HG03066 (cell line): ENCODE measurements at regions not wholly inside any gene's neighbourhood (a gene's known extent, or its start where the extent isn't known, plus 50 kb on each side); places are given as distances from the start of the nearest gene placed in this dataset.
"Not testable (repeated sequence)": the region's sequence is repeated elsewhere in the genome, so short reads cannot be mapped to it uniquely, and the experiment has no call there.

Experiments
- ATAC-seq: cut with Tn5 transposase; IDR thresholded peaks from one replicate; pipeline ENCODE4 v1.9.1; 2021; ENCODE audit warnings: low read depth; ENCODE audit not compliant: unreplicated experiment

- no peak for ATAC-seq
Observed at GRCh38 chrX:114272096-114272686, 311.7 kb upstream of the HTR2C start.

GRCh38 chrX:114270371-114270770 is 313.5 kb upstream of the HTR2C start:
- ATAC-seq, result not testable (repeated sequence)

DNA sequence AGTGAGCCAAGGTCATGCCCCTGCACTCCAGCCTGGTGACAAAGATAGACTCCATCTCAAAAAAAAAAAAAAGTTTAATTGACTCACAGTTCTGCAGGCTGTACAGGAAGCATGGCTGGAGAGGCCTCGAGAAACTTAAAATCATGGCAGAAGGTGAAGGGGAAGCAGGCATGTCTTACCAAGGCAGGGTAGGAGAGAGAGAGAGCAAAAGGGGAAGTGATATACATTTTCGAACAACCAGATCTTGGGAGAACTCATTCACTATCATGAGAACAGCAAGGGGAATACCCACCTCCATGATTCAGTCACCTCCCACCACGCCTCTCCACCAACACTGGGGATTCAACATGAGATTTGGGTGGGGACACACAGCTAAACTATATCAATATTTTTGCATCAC is 315.2 kb upstream of the HTR2C start:
- no peak for ATAC-seq

DNA sequence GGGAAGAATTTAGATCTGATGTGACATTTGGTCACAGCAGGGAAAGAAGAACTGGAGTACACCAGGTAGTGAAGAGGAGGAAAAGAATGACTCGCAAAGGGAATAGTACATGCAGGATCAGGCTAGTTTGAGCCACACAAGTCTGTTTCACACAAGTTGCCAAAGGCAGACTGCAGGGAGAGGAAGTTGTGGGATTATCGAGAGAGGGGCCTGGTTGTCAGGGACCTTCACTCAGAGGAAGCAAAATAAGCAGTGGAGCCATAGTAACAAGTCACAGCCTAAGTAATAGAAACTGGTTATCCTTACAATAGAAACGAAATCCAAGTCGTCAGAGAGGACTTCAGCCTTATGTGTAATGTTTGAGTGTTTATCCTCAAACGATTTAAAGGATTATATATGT is 316.7 kb upstream of the HTR2C start:
- ATAC-seq, result no peak

DNA sequence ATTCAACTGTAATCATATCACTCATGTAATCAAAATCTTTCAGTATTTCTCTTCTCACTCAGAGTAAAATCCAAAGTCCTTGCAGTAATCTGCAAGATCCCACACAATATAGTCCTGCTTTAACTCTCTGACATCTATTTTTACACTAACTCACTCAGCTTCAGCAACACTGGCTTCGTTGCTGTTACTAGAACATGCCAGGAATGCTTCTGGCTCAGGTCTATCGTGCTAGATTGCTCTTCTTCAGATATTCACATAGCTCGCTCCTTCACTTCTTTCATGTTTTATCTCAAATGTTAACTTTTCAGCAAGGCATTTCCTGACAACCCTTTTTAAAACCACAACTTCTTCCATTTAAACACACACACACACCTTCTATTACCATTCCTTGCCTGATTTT is 331.7 kb upstream of the HTR2C start:
- ATAC-seq, result no peak

- ATAC-seq, result no peak
Observed at GRCh38 chrX:114251575-114251974, 332.3 kb upstream of the HTR2C start.

DNA sequence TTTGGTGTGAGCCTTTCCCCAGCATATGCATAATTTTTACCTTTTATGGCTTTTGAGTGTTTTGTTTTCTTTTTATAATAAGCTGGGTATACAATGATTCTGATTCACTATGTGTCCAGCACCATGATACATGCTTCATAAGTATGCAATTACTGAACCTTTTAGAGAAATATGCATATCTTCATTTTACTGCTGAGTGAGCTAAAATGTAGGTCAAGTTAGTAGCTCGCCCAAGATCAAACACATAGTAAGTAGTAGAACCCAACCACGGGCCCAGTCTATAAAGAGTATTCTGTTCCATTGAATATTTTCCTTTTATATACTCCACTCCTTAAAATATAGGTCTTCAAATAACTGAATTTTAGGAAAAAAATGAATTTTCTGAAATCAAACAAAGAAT is 362.4 kb upstream of the HTR2C start:
- no peak for ATAC-seq

DNA sequence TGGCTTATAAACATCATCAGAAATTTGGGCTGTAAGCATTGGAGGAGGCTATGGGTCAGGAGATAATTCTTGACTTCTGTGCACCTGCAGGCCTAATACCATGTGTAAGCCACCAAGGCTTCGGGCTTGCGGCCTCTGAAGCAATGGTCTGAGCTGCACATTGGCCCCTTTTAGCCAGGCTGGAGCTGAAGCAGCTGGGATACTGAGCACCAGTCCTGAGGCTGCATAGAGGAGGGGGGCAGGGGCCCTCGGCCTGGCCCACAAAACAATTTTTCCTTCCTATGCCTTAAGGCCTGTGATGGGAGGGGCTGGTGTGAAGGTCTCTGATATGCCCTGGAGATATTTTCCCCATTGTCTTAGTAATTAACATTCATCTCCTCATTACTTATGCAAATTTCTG is 373.0 kb upstream of the HTR2C start:
- ATAC-seq, result no peak

GRCh38 chrX:114201622-114202021 is 382.3 kb upstream of the HTR2C start:
- ATAC-seq, result no peak

- ATAC-seq, result no peak
Observed at GRCh38 chrX:114181195-114181594, 402.7 kb upstream of the HTR2C start.

DNA sequence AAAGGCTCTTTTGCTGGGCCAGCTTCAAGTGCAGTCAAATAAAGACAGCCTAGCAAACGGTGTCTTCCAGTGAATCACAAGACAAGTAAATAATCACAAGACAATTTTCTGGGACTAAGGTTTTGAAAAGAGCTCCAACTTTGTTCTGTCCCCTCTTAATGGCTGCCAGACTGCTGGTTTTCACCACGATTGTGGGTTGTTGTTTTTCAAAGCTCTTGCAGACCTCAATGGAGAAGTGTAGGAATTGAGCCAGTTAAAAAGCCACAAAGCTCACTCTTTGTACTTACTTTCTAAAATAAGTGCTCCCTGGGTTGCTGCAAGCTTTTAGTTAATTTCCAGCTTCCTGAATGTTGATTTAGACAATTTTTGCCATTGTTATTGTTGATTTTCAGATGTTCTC is 405.8 kb upstream of the HTR2C start:
- no peak for ATAC-seq

GRCh38 chrX:114167276-114167675 is 416.6 kb upstream of the HTR2C start:
- ATAC-seq, result not testable (repeated sequence)

DNA sequence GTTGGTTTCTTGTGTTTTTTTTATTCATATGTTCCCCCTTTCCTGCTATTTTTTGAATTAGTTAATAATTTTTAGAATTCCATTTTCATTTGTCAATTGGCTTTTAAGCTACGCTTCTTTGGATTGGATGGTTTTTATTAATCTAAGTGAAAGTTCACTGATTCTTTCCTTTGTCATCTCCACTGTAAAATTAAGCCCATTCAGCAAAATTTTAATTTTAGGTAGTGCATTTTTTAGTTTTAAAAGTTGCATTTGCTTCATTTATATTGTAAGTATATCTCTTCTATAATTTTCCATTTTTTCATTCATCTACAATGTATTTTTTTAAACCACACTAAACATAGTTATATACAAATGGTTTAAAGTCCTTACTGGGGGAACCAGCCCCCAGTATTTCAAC is 417.3 kb upstream of the HTR2C start:
- no peak for ATAC-seq

GRCh38 chrX:114165537-114165936 is 418.3 kb upstream of the HTR2C start:
- no peak for ATAC-seq

DNA sequence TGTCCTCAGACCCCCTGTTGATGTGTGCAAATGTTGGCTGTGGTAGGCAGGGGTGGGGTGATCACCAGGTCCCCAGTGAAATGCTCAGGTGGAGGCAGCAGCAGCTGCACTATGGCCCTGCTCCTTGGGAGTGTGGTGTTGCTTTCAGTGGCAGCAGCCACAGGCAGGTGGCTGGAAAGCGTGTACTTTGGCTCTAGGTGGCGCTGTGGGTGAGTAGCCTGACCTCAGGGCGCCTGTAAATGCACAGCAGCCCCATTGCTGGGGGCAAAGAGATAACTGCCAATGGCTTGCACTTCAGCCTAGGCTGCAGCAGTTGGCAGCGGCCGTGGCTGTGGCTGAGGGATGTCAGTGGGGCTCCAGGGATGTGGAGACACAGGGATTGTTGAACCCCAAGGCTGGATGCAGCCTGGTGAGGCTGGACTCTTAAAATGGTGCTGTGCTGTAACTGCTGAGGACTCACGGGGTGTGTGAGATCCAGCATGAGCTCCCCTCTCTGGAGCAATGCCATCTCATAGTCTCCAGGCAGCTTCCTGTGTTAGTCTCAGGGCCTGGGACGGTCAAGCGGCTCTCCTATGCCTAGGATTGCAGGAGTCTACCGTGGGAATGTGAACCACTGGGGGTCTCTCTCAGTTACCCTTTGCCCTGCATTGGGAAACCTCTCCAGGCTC is 421.7 kb upstream of the HTR2C start:
- no peak for ATAC-seq

DNA sequence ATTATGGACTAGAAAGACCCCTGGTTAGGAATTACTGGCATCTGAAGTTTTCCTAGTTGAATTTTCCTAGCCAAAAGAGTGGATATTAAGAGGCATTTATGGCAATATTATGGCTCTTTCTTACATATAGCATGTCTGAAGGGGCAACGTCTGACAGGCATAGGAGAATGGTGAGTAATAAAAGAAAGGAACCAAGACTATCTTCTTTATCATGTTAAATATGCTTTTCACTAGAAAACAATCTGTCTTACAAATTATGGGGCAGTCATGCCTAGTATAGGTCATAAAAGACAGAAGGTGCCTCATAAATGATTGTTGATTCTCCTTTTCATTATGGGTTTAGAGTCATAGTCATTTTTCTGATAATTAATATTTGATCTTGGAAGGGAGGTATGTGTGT is 431.1 kb upstream of the HTR2C start:
- no peak for ATAC-seq

DNA sequence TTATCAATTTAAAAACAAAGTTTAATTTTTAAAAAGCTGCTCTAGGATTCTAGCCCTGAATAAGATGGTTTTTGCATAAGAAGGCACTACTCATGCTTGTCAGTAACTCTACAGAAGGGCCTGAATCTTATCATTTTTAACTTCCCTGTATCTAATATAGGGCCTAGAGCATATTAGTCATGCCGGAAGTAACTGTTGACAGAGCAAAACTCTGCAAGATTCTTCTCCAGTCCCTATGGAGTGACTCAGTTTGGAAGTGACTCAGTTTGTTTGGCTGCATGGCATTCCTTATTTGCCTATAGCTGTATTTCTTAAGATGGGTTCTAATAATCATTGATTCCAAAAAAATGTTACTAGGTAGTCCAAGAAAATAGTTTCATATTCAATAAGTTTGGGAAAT is 431.8 kb upstream of the HTR2C start:
- ATAC-seq, result no peak

DNA sequence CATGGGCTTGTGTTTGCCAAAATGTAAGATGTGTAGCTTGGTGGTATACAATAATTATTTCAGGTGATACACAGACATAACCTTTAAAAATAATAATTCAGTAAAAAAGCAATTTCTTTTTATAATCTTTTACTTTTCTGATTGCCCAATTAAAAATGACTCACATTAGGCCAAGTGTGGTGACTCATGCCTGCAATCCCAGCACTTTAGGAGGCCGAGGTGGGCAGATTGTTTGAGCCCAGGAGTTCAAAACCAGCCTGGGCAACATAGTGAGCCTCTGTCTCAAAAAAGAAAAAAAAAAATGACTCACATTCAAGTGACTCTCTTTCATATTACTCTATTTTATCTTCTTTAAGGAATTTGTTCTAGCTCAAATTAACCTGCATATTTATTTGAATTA is 449.4 kb upstream of the HTR2C start:
- ATAC-seq, result no peak

GRCh38 chrX:114127411-114128025 is 456.4 kb upstream of the HTR2C start:
- no peak for ATAC-seq

- ATAC-seq, result no peak
Observed at GRCh38 chrX:114127005-114127404, 456.9 kb upstream of the HTR2C start.

- no peak for ATAC-seq
Observed at GRCh38 chrX:114101081-114101480, 482.8 kb upstream of the HTR2C start.

GRCh38 chrX:114097866-114098265 is 486.0 kb upstream of the HTR2C start:
- ATAC-seq, result no peak
